Esophagus squamous epithelium (tissue), 5 donors: ENCODE measurements at regions not wholly inside any gene's neighbourhood (a gene's known extent, or its start where the extent isn't known, plus 50 kb on each side); places are given as distances from the start of the nearest gene placed in this dataset.

Source experiments
- DNase-seq: peaks from one replicate; lab custom pipeline; 2025; lab: John Stamatoyannopoulos, UW
- H3K27ac ChIP-seq, 4 donors: fragments of 200-600 bp; sonication (generic); one replicate each; pipeline ENCODE4 v1.5.1; 2016 to 2019; ENCODE audit warnings: mild to moderate bottlenecking in 1 of 4
- H3K27me3 ChIP-seq, 4 donors: fragments of 200-600 bp; sonication (generic); 1 replicate in 3 of 4; 2 replicates in 1 of 4; pipeline versions ENCODE4 v1.5.1 to v1.6.0; 2017 to 2021; ENCODE audit warnings: antibody characterized with exemption in 1 of 4
- H3K36me3 ChIP-seq, 3 donors: fragments of 200-600 bp; sonication (generic); one replicate each; pipeline ENCODE4 v1.5.1; 2016 to 2019
- H3K4me1 ChIP-seq, 3 donors: fragments of 200-600 bp; sonication (generic); one replicate each; pipeline ENCODE4 v1.5.1; 2017 to 2019
- H3K4me3 ChIP-seq, 4 donors: fragments of 200-600 bp; sonication (generic); 1 replicate in 3 of 4; 2 replicates in 1 of 4; pipeline ENCODE4 v1.5.1; 2016 to 2019; ENCODE audit warnings: mild to moderate bottlenecking in 2 of 4, moderate library complexity in 1 of 4
- H3K9me3 ChIP-seq, 3 donors: fragments of 200-600 bp; sonication (generic); one replicate each; pipeline ENCODE4 v1.5.1; 2016 to 2019
- CTCF ChIP-seq, 6 experiments: fragments of 450-650 bp in 4 of 6; fragments of 200-600 bp in 2 of 6; sonication (generic) in 2 of 6; IDR thresholded peaks; one replicate each; pipeline ENCODE4 v1.5.1; 2016 to 2019; ENCODE audit warnings: antibody characterized with exemption in 6 of 6, mild to moderate bottlenecking in 4 of 6, moderate library complexity in 4 of 6
- POLR2A ChIP-seq, 4 donors: fragments of 450-650 bp; IDR thresholded peaks; one replicate each; pipeline ENCODE4 v1.6.1; 2017; ENCODE audit warnings: antibody characterized with exemption in 4 of 4, mild to moderate bottlenecking in 4 of 4, moderate library complexity in 3 of 4
- WGBS, 2 donors: methylation state at CpG; one replicate each; pipeline ENCODE4 v1.1.5; 2018; 5-methylcytosine and 5-hydroxymethylcytosine counted together
- intact Hi-C: fragments of 100-400 bp; cut with DNase I; formaldehyde crosslinking; loops from one replicate; pipeline ENCODE4 v1.15.0; 2022
- donor health status: DM: yes; HTN: yes; CAD: no.

GRCh38 chr6:87923389-87924050 is 124.1 kb upstream of the SPACA1 start:
- no peaks in the 10 kb centered on the region for H3K27me3 ChIP-seq
- no peak overlapping the region for H3K4me3 ChIP-seq
- intact Hi-C loops, result no loop called here
- H3K9me3 ChIP-seq, result no peaks in the 10 kb centered on the region
- TF ChIP-seq POLR2A (IDR thresholded peaks at IDR 0.05), result no peak
- TF ChIP-seq CTCF (IDR thresholded peaks at IDR 0.05), result no peak
- H3K27ac ChIP-seq, result no peak overlapping the region
- 83 to 89% methylated on average over 7 of the region's 7 CpGs for WGBS, 2 donors
- no peaks in the 10 kb centered on the region for H3K36me3 ChIP-seq
- H3K4me1 ChIP-seq, result peaks cover 0 to 8% (median 0%) of the 10 kb centered on the region in 3 donors
- DNase-seq, result no peak

GRCh38 chr6:87922947-87923330 is 124.7 kb upstream of the SPACA1 start:
- DNase-seq, result no peak
- Histone ChIP-seq H3K27ac (no peak overlapping the region), H3K9me3 (no peaks in the 10 kb centered on the region), H3K27me3 (no peaks in the 10 kb centered on the region), H3K36me3 (no peaks in the 10 kb centered on the region), H3K4me3 (no peak overlapping the region), H3K4me1 (peaks cover 0 to 8% (median 0%) of the 10 kb centered on the region in 3 donors)
- WGBS, 2 donors, result 38 to 43% methylated on average over 2 of the region's 2 CpGs
- intact Hi-C loops, result no loop called here
- TF ChIP-seq POLR2A (IDR thresholded peaks at IDR 0.05) (no peak), CTCF (IDR thresholded peaks at IDR 0.05) (no peak)

- WGBS, 2 donors, result 36 to 37% methylated on average over 2 of the region's 2 CpGs
- H3K4me3 ChIP-seq, result no peak overlapping the region
- TF ChIP-seq CTCF (IDR thresholded peaks at IDR 0.05) (no peak), POLR2A (IDR thresholded peaks at IDR 0.05) (no peak)
- intact Hi-C loops, result no loop called here
- no peak overlapping the region for H3K27ac ChIP-seq
- H3K9me3 ChIP-seq, result no peaks in the 10 kb centered on the region
- H3K27me3 ChIP-seq, result no peaks in the 10 kb centered on the region
- H3K4me1 ChIP-seq, result peaks cover 0 to 7% (median 0%) of the 10 kb centered on the region in 3 donors
- H3K36me3 ChIP-seq, result no peaks in the 10 kb centered on the region
- no peak for DNase-seq
Observed at GRCh38 chr6:87922196-87922946, 125.3 kb upstream of the SPACA1 start.

- Histone ChIP-seq H3K36me3 (no peaks in the 10 kb centered on the region), H3K27ac (no peak overlapping the region), H3K4me3 (no peak overlapping the region), H3K9me3 (no peaks in the 10 kb centered on the region), H3K4me1 (no peaks in the 10 kb centered on the region), H3K27me3 (no peaks in the 10 kb centered on the region)
- TF ChIP-seq POLR2A (IDR thresholded peaks at IDR 0.05), result no peak
- DNase-seq, result no peak
- WGBS, 2 donors, result 93 to 100% methylated on average over 1 of the region's 1 CpG
- intact Hi-C loops, result no loop called here
Observed at GRCh38 chr6:87921034-87921433, 126.6 kb upstream of the SPACA1 start.

- H3K27ac ChIP-seq, result no peak overlapping the region
- H3K36me3 ChIP-seq, result no peaks in the 10 kb centered on the region
- no peaks in the 10 kb centered on the region for H3K9me3 ChIP-seq
- no peak overlapping the region for H3K4me3 ChIP-seq
- no peak for TF ChIP-seq CTCF (IDR thresholded peaks at IDR 0.05)
- no peak for TF ChIP-seq POLR2A (IDR thresholded peaks at IDR 0.05)
- H3K4me1 ChIP-seq, result no peaks in the 10 kb centered on the region
- H3K27me3 ChIP-seq, result no peaks in the 10 kb centered on the region
- intact Hi-C loops, result no loop called here
- WGBS, 2 donors, result 68 to 100% methylated on average over 1 to 3 of the region's 3 CpGs
- DNase-seq, result no peak
Observed at GRCh38 chr6:87920245-87920644, 127.4 kb upstream of the SPACA1 start.
